GM23338 (cell line): ENCODE measurements at regions not wholly inside any gene's neighbourhood (a gene's known extent, or its start where the extent isn't known, plus 50 kb on each side); places are given as distances from the start of the nearest gene placed in this dataset.
A peak's percentile ranks its signal among the peaks of the same experiment; 100 is the strongest.

ENCODE experiments used
- ATAC-seq: fragments of 200-7000 bp; cut with Tn5 transposase; 3 replicates; pipeline ENCODE4 v1.9.1; 2020
- DNase-seq: peaks from one replicate; pipeline ENCODE4 v3.0.0-alpha.2; 2015; ENCODE audit warnings: low spot score
- H2AFZ ChIP-seq: fragments of 200-600 bp; sonication (generic); 2 replicates; pipeline ENCODE4 v1.8.0; 2016; ENCODE audit warnings: antibody characterized with exemption, mild to moderate bottlenecking, moderate library complexity
- H3F3A ChIP-seq: fragments of 200-600 bp; sonication (generic); replicated peaks from 2 replicates; pipeline ENCODE4 v1.8.0; 2017; ENCODE audit warnings: antibody characterized with exemption, mixed run types, low read depth
- H3K27ac ChIP-seq: fragments of 200-600 bp; sonication (generic); 2 replicates; pipeline ENCODE4 v1.6.1; 2016; ENCODE audit warnings: low read depth
- H3K27me3 ChIP-seq: fragments of 200-600 bp; sonication (generic); 2 replicates; pipeline ENCODE4 v1.8.0; 2016; ENCODE audit warnings: mild to moderate bottlenecking, mixed run types, moderate library complexity; ENCODE audit not compliant: insufficient read depth
- H3K36me3 ChIP-seq: fragments of 200-600 bp; sonication (generic); 2 replicates; pipeline ENCODE4 v1.8.0; 2016; ENCODE audit warnings: mild to moderate bottlenecking; ENCODE audit not compliant: insufficient read depth
- H3K4me1 ChIP-seq: fragments of 200-600 bp; sonication (generic); 2 replicates; pipeline ENCODE4 v1.8.0; 2016; ENCODE audit warnings: mild to moderate bottlenecking, moderate library complexity; ENCODE audit not compliant: insufficient read depth
- H3K4me2 ChIP-seq: fragments of 200-600 bp; sonication (generic); 2 replicates; pipeline ENCODE4 v1.7.1; 2017; ENCODE audit warnings: mixed run types
- H3K4me3 ChIP-seq: fragments of 200-600 bp; sonication (generic); 2 replicates; pipeline ENCODE4 v1.6.1; 2016; ENCODE audit warnings: mixed run types
- H3K79me2 ChIP-seq: fragments of 200-600 bp; sonication (generic); replicated peaks from 2 replicates; pipeline ENCODE4 v1.8.0; 2017; ENCODE audit warnings: mild to moderate bottlenecking; ENCODE audit not compliant: insufficient read depth
- H3K9me2 ChIP-seq: fragments of 200-600 bp; sonication (generic); 2 replicates; pipeline ENCODE4 v1.8.0; 2017; ENCODE audit not compliant: insufficient read depth
- H4K20me1 ChIP-seq: fragments of 200-600 bp; sonication (generic); replicated peaks from 2 replicates; pipeline ENCODE4 v1.8.0; 2017; ENCODE audit warnings: mild to moderate bottlenecking; ENCODE audit not compliant: insufficient read depth
- H3K27ac Mint-ChIP-seq: 2 replicates; pipeline ENCODE4 v1.8.0; 2020; ENCODE audit warnings: inconsistent platforms, mild to moderate bottlenecking, moderate library complexity, mixed read lengths
- H3K27me3 Mint-ChIP-seq: 3 replicates; pipeline ENCODE4 v1.8.0; 2022; ENCODE audit warnings: low read depth, mild to moderate bottlenecking, moderate library complexity, mixed read lengths, inconsistent platforms; ENCODE audit not compliant: insufficient read depth, poor library complexity
- H3K36me3 Mint-ChIP-seq: 3 replicates; pipeline ENCODE4 v1.8.0; 2021; ENCODE audit warnings: low read depth, mild to moderate bottlenecking, inconsistent platforms, moderate library complexity, mixed read lengths
- H3K4me1 Mint-ChIP-seq: 3 replicates; pipeline ENCODE4 v1.8.0; 2020; ENCODE audit warnings: mild to moderate bottlenecking, inconsistent platforms, mixed read lengths
- H3K4me3 Mint-ChIP-seq: 3 replicates; pipeline ENCODE4 v1.8.0; 2021; ENCODE audit warnings: moderate library complexity, mild to moderate bottlenecking, inconsistent platforms, mixed read lengths
- H3K9me3 Mint-ChIP-seq: 3 replicates; pipeline ENCODE4 v1.8.0; 2020; ENCODE audit warnings: moderate library complexity, mild to moderate bottlenecking, inconsistent platforms, mixed read lengths
- CREB1 ChIP-seq: fragments of 250-450 bp; sonication (Bioruptor Pico); IDR thresholded peaks from 2 replicates; pipeline ENCODE4 v1.5.0; 2020; ENCODE audit warnings: low read depth, mild to moderate bottlenecking, moderate library complexity
- ETS1 ChIP-seq: IDR thresholded peaks from 2 replicates; pipeline ENCODE4 v1.6.1; 2016; ENCODE audit warnings: antibody characterized with exemption
- EZH2 ChIP-seq: fragments of 200-600 bp; sonication (generic); IDR thresholded peaks from one replicate; pipeline ENCODE4 v1.8.0; 2017; ENCODE audit warnings: antibody characterized with exemption, mild to moderate bottlenecking, low read depth; ENCODE audit not compliant: unreplicated experiment
- EZH2phosphoT487 ChIP-seq: fragments of 200-600 bp; sonication (generic); IDR thresholded peaks from one replicate; pipeline ENCODE4 v1.8.1; 2018; ENCODE audit warnings: antibody characterized with exemption; ENCODE audit not compliant: unreplicated experiment
- JUNB ChIP-seq: IDR thresholded peaks from one replicate; pipeline ENCODE4 v1.6.1; 2016; ENCODE audit warnings: antibody characterized with exemption; ENCODE audit not compliant: unreplicated experiment
- NANOG ChIP-seq: IDR thresholded peaks from 2 replicates; pipeline ENCODE4 v1.6.1; 2016; ENCODE audit warnings: antibody characterized with exemption, borderline replicate concordance
- POLR2AphosphoS5 ChIP-seq: IDR thresholded peaks from 2 replicates; pipeline ENCODE4 v1.6.1; 2016; ENCODE audit warnings: antibody characterized with exemption, low read depth
- STAT1 ChIP-seq: IDR thresholded peaks from one replicate; pipeline ENCODE4 v1.6.1; 2016; ENCODE audit warnings: antibody characterized with exemption; ENCODE audit not compliant: unreplicated experiment
- ZNF114 ChIP-seq: fragments of 250-450 bp; sonication (Bioruptor Pico); IDR thresholded peaks from 2 replicates; pipeline ENCODE4 v1.5.0; 2020; ENCODE audit warnings: mild to moderate bottlenecking, moderate library complexity
- ZNF462 ChIP-seq: fragments of 250-450 bp; sonication (Bioruptor Pico); IDR thresholded peaks from 2 replicates; pipeline ENCODE4 v1.5.0; 2020; ENCODE audit warnings: mild to moderate bottlenecking, moderate library complexity
- TF ChIP-seq, protein P1 (sequence below), 2 experiments: fragments of 200-600 bp in 1 of 2; sonication (generic) in 1 of 2; conservative IDR thresholded peaks; 2 replicates each; pipeline versions ENCODE4 v1.5.1 to v1.6.1; 2016 to 2017; ENCODE audit warnings: antibody characterized with exemption in 2 of 2, low read depth in 2 of 2, mild to moderate bottlenecking in 2 of 2, moderate library complexity in 1 of 2

GRCh38 chr13:30529085-30529834 is 63.5 kb upstream of the HMGB1 start:
- H3K4me2 ChIP-seq = no peak overlapping the region
- no peaks in the 10 kb centered on the region for H3K9me2 ChIP-seq
- TF ChIP-seq STAT1 (no peak), EZH2phosphoT487 (no peak)
- no peak overlapping the region for H3K4me3 Mint-ChIP-seq
- H3K27me3 ChIP-seq = no peaks in the 10 kb centered on the region
- H3K4me1 ChIP-seq = 0 out of 2 replicates have a peak, but pooled peaks cover 3% of the 10 kb centered on the region
- H3K27ac Mint-ChIP-seq = no peak overlapping the region
- H3K79me2 ChIP-seq = no peaks in the 10 kb centered on the region
- H3K36me3 ChIP-seq = no peaks in the 10 kb centered on the region
- DNase-seq (no peak), ATAC-seq (no peak; the same call in 2 of the 3 replicates)
- peaks cover 5% of the 10 kb centered on the region; the same call in 2 of the 3 replicates for H3K4me1 Mint-ChIP-seq
- H3K27ac ChIP-seq = no peak overlapping the region
- H4K20me1 ChIP-seq = no peaks in the 10 kb centered on the region
- H3K4me3 ChIP-seq = no peak overlapping the region
- H3F3A ChIP-seq = no peaks in the 10 kb centered on the region
- H2AFZ ChIP-seq = 0 out of 2 replicates have a peak overlapping the region, but pooled peaks have one; percentile 11
- H3K36me3 Mint-ChIP-seq = no peaks in the 10 kb centered on the region
- H3K27me3 Mint-ChIP-seq = peaks cover 2% of the 10 kb centered on the region
- H3K9me3 Mint-ChIP-seq = no peaks in the 10 kb centered on the region; the same call in 2 of the 3 replicates

- H2AFZ ChIP-seq = no peak overlapping the region
- Mint-ChIP-seq H3K9me3 (no peaks in the 10 kb centered on the region), H3K4me3 (no peak overlapping the region), H3K27ac (no peak overlapping the region), H3K27me3 (no peaks in the 10 kb centered on the region), H3K4me1 (no peaks in the 10 kb centered on the region), H3K36me3 (no peaks in the 10 kb centered on the region)
- H4K20me1 ChIP-seq = no peaks in the 10 kb centered on the region
- H3K4me2 ChIP-seq = no peak overlapping the region
- H3F3A ChIP-seq = no peaks in the 10 kb centered on the region
- no peaks in the 10 kb centered on the region for H3K36me3 ChIP-seq
- H3K9me2 ChIP-seq = no peaks in the 10 kb centered on the region
- ATAC-seq (no peak), DNase-seq (no peak)
- H3K79me2 ChIP-seq = no peaks in the 10 kb centered on the region
- H3K27me3 ChIP-seq = no peaks in the 10 kb centered on the region
- H3K27ac ChIP-seq = no peak overlapping the region
- no peaks in the 10 kb centered on the region for H3K4me1 ChIP-seq
- H3K4me3 ChIP-seq = no peak overlapping the region
- TF ChIP-seq POLR2AphosphoS5 (no peak), ETS1 (no peak), EZH2phosphoT487 (no peak), ZNF114 (CRISPR knock-in tag) (no peak), NANOG (no peak), ZNF462 (CRISPR knock-in tag) (no peak), STAT1 (no peak), CREB1 (CRISPR knock-in tag) (no peak), EZH2 (no peak), JUNB (no peak)
- TF ChIP-seq, protein P1, sequence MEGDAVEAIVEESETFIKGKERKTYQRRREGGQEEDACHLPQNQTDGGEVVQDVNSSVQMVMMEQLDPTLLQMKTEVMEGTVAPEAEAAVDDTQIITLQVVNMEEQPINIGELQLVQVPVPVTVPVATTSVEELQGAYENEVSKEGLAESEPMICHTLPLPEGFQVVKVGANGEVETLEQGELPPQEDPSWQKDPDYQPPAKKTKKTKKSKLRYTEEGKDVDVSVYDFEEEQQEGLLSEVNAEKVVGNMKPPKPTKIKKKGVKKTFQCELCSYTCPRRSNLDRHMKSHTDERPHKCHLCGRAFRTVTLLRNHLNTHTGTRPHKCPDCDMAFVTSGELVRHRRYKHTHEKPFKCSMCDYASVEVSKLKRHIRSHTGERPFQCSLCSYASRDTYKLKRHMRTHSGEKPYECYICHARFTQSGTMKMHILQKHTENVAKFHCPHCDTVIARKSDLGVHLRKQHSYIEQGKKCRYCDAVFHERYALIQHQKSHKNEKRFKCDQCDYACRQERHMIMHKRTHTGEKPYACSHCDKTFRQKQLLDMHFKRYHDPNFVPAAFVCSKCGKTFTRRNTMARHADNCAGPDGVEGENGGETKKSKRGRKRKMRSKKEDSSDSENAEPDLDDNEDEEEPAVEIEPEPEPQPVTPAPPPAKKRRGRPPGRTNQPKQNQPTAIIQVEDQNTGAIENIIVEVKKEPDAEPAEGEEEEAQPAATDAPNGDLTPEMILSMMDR (conservative IDR thresholded peaks at IDR 0.05; ENCODE audit: low read depth in 2 of 2) = no peak
Observed at GRCh38 chr13:30535046-30535445, 69.3 kb upstream of the HMGB1 start.
